Left ventricle myocardium superior (tissue), 1 donor: ENCODE measurements at regions not wholly inside any gene's neighbourhood (a gene's known extent, or its start where the extent isn't known, plus 50 kb on each side); places are given as distances from the start of the nearest gene placed in this dataset.
"Not testable (repeated sequence)": the region's sequence is repeated elsewhere in the genome, so short reads cannot be mapped to it uniquely, and the experiment has no call there.

ENCODE experiments used
- ATAC-seq: fragments of 200-7000 bp; cut with Tn5 transposase; one replicate; pipeline ENCODE4 v1.9.1; 2020; ENCODE audit warnings: mild to moderate bottlenecking, moderate library complexity
- DNase-seq: peaks from one replicate; pipeline ENCODE4 v3.0.0-alpha.2; 2020
- intact Hi-C: fragments of 100-400 bp; cut with micrococcal nuclease; formaldehyde crosslinking; loops from one replicate; pipeline ENCODE4 v1.11.0; 2022
- donor health status: DM: no; HTN: yes; CAD: no; lungs with severe emphysema.

DNA sequence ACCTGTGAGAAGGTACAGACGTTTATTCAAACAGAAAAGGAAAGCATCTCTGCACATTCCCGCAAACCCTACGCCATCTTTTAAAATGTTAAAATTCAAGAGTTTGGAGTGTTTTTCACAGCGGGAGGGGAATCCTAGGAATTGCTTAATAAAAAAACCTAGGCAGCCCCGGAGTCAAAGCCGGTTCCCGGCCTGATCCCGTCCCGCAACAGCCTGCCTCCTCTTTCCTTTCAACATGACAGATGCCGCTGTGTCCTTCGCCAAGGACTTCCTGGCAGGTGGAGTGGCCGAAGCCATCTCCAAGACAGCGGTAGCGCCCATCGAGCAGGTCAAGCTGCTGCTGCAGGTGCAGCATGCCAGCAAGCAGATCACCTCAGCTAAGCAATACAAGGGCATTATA lies 123.0 kb upstream of the VSTM2A start:
- no peak for ATAC-seq
- peak; percentile 16 for DNase-seq
- intact Hi-C loops = no loop called here

DNA sequence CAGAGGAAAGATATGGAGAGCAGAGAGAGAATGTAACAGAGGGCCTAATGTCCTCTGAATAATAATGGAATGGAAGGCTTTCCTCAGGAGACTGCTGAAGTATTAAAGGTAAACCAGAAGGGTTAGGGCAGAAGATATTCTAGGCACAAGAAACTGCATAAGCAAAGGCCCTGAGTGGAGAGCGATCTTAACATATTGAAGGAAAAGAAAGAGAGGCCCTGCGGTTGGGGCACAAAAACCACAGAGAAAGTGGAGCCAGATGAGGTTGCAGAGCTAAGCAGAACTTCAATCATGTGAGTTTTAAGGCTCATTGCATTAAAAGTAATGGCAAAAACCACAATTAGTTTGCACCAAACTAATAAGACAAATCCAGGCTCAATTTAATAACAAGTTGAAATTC lies 115.8 kb upstream of the VSTM2A start:
- no peak for DNase-seq
- ATAC-seq = no peak
- intact Hi-C loops = no loop called here

DNA sequence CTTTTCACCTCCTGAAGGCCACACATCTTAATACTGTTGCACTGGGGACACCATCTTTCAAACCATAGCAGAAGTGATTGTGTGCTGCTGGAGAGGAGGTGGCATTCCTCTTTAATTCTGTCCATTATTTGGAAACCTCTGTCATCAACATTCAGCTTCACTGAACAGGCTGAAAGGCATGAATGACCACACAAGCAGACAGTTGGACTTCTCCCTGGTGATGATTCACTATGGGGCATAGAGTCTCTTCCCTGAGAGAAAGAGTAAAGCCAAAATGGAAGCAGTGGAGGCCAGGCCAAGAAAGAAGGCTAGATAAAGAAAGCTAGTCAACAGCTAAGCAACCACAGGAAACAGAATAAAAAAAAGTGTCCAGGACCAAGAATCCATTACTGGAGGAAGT lies 113.1 kb upstream of the VSTM2A start:
- intact Hi-C loops = no loop called here
- ATAC-seq (no peak), DNase-seq (no peak)

DNA sequence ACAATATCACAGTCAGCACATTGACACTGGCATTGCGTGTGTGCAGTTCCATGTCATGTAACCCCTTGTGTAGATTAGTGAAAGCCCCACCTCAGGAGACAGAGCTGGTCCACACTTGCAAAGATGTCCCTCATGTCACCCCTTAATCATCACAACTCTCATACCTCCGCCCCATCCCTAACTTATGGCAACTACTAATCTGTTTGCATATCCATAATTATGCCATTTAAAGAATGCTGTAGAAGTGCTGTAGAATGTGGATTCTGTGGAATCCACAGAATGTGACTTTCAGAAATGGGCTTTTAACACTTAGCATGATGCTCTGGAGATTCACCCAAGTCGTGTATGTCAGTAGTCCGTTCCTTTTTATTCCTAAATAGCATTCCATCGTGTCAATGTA lies 102.8 kb upstream of the VSTM2A start:
- intact Hi-C loops = no loop called here
- ATAC-seq (no peak), DNase-seq (no peak)

DNA sequence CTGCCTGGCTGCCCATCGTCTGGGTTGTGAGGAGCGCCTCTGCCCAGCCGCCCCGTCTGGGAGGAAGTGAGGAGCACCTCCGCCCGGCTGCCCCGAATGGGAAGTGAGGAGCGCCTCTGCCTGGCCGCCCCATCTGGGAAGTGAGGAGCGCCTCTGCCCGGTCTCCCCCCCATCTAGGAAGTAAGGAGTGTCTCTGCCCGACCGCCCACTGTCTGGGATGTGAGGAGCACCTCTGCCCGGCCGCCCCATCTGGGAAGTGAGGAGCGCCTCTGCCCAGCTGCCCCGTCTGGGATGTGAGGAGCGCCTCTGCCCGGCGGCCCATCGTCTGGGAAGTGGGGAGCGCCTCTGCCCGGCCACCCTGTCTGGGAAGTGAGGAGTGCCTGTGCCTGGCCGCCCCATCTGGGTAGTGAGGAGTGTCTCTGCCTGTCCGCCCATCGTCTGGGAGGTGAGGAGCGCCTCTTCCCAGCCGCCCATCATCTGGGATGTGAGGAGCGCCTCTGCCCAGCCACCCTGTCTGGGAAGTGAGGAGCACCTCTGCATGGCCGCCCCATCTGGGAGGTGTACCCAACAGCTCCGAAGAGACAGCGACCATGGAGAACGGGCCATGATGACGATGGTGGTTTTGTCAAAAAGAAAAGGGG lies 98.0 kb upstream of the VSTM2A start:
- intact Hi-C loops, DNase-seq, ATAC-seq: not testable (repeated sequence)

DNA sequence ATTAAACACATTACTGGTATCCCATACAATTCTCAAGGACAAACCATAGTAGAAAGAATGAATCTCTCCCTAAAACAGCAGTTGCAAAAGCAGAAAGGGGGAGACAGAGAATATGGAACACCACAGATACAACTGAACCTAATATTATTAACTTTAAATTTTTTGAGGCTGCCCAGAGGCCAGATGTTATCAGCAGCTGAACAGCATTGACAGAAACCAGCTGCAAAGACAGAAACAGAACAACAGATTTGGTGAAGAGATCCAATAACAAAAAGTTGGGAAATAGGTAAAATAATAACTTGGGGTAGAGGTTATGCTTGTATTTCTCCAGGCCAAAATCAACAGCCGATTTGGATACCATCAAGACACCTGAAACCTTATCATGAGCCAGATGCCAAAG lies 89.0 kb upstream of the VSTM2A start:
- DNase-seq = not testable (repeated sequence)

DNA sequence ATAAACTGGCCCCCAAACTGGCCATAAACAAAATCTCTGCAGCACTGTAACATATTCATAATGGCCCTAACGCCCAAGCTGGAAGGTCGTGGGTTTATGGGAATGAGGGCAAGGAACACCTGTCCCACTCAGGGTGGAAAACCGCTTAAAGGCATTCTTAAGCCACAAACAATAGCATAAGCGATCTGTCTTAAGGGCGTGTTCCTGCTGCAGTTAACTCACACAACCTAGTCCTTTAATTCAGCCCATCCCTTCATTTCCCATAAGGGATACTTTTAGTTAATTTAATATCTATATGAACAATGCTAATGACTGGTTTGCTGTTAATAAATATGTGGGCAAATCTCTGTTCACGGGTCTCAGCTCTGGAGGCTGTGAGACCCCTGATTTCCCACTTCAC lies 87.5 kb upstream of the VSTM2A start:
- DNase-seq, ATAC-seq, intact Hi-C loops: not testable (repeated sequence)

More for the DNA sequence above, 89.0 kb upstream of the VSTM2A start:
- intact Hi-C loops, ATAC-seq: not testable (repeated sequence)

DNA sequence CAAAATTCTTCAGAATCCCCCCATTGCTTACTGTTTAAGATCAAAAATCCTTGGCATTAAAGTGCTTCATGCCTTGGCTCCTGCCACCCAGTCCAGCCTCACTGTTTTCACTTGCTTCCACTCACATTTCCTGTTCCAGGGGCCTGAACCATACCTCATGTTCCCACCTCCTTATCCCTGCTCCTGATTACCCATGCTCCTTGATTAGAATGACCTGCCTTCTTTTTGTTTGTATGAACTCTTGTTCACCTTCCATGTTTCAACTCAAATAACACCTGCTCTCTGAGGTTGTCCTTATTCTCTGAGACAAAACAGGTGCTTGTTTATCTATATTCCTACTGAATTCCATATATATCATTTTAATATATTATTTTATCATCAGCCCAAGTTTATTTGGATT lies 77.1 kb upstream of the VSTM2A start:
- DNase-seq (no peak), ATAC-seq (no peak)
- intact Hi-C loops = no loop called here

DNA sequence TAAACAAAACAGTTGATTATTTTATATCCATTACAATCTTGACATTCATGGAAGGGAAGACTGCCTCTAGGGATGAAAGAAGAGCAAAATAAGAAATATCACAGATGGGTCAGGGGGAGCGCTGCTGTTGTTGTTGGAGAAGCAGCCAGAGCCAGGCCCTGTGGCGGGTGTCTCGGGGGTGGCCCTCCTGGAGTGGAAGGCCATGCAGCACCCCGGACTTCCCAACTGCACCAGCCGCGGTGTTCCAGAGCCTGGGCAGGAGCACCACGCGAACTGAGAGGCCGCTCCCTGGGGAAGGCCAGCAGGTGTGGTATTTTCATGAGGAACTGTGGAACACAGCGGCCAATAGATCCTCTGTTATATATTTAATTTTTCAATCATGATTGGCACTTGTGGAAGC lies 72.4 kb upstream of the VSTM2A start:
- no peak for DNase-seq
- ATAC-seq = no peak
- intact Hi-C loops = no loop called here

DNA sequence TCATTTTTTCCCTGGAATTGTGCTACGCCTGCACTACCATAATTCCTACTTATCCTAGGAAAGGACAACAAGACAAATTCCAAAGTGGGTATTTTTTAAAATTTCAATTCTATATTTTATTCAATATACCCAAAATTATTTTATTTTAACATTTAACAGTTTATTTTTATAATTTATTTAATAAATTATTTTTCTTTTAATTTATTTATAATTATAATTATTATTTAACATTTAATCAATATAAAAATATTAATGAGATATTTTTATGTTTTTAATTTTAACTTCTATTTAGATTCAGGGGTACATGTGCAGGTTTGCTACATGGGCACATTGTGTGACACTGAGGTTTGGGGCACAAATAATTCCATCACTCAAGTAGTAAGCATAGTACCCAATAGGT lies 65.6 kb upstream of the VSTM2A start:
- intact Hi-C loops = no loop called here
- DNase-seq (no peak), ATAC-seq (no peak)

DNA sequence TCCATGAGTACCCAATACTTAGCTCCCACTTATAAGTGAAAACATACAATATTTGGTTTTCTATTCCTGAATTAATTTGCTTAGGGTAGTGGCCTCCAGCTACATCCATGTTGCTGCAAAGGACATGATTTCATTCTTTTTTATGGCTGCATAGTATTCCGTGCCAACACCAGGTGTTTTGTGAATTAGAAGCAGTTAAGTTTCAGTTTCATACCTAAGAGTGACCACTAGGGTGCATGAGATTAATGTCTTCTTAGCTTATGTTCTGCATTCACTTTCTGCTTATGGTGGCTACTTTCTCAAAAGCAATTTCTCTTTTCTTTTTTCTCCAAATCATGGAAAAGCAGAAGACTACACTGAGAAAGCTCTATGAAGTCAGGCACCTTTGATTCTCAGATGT lies 65.1 kb upstream of the VSTM2A start:
- no peak for ATAC-seq
- intact Hi-C loops = no loop called here

DNA sequence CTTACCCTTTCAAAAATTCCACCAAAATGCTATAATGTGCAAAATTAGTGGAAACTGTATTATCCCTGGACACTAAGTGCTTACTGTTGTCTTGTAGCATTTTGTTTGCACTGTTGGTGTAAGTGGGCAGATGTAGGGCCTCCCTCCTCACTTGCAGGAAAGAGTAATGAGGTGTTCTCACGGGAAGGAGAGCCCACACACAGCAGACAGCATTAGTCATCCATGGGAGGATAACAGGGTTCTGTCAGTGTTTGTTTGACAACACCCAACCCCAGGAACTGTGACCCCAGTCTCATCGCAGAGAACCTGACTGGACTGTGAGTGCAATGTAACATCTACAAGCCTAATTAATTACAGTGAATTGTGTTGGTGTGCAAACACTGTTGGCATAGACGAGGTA lies 58.7 kb upstream of the VSTM2A start:
- intact Hi-C loops = no loop called here
- DNase-seq (no peak), ATAC-seq (no peak)

More for the DNA sequence above, 65.1 kb upstream of the VSTM2A start:
- DNase-seq = no peak

DNA sequence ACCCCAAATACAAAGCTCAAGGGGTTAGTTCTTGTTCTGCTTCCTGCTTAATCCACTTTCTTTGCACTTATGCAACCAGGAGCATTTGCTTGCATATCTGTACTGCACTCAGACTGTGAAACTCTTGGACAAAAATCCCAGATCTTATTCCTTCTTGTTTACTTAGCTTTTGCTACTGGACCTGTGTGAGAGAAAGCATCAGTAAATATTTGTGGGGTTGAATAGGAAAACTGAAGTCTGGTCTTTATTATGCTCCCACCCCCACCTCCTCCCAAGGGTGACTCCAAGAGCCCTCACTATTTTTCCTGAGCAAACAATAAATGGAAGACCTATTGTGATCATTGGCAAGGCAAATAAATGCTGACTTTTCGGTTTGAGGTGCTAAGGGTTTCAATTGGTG lies 57.1 kb upstream of the VSTM2A start:
- no peak for DNase-seq
- intact Hi-C loops = no loop called here

More for the DNA sequence above, 57.1 kb upstream of the VSTM2A start:
- no peak for ATAC-seq
